ENCODE measurements at regions not wholly inside any gene's neighbourhood (a gene's known extent, or its start where the extent isn't known, plus 50 kb on each side); places are given as distances from the start of the nearest gene placed in this dataset.

DNA sequence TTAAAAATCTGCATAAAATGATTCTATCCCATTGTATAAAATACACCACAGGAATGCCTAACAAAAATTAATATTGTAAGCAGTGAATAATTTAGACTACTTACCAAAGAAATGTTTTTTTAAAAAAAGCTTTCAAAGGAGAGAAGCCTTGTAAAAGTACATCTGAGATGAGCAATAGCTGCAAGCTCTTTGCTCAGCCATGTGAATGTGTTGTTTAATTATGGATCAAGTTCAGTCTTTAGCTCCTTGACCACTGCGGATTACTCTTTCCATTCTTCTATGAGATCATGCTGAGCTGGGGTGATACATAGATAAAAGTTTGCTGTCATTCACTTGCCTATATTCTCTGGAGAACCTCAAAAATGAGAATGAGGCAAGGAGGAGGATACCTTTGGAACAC, 782.4 kb upstream of the ZNF608 start:
- H3K4me3 ChIP-seq (ENCODE audit: low read depth, low read length): no peak overlapping the region
- no peak for DNase-seq (ENCODE audit: low read depth)
- TF ChIP-seq, protein P1, sequence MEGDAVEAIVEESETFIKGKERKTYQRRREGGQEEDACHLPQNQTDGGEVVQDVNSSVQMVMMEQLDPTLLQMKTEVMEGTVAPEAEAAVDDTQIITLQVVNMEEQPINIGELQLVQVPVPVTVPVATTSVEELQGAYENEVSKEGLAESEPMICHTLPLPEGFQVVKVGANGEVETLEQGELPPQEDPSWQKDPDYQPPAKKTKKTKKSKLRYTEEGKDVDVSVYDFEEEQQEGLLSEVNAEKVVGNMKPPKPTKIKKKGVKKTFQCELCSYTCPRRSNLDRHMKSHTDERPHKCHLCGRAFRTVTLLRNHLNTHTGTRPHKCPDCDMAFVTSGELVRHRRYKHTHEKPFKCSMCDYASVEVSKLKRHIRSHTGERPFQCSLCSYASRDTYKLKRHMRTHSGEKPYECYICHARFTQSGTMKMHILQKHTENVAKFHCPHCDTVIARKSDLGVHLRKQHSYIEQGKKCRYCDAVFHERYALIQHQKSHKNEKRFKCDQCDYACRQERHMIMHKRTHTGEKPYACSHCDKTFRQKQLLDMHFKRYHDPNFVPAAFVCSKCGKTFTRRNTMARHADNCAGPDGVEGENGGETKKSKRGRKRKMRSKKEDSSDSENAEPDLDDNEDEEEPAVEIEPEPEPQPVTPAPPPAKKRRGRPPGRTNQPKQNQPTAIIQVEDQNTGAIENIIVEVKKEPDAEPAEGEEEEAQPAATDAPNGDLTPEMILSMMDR (IDR thresholded peaks at IDR 0.05; ENCODE audit: control insufficient read depth, extremely low read depth, insufficient read depth): no peak

DNA sequence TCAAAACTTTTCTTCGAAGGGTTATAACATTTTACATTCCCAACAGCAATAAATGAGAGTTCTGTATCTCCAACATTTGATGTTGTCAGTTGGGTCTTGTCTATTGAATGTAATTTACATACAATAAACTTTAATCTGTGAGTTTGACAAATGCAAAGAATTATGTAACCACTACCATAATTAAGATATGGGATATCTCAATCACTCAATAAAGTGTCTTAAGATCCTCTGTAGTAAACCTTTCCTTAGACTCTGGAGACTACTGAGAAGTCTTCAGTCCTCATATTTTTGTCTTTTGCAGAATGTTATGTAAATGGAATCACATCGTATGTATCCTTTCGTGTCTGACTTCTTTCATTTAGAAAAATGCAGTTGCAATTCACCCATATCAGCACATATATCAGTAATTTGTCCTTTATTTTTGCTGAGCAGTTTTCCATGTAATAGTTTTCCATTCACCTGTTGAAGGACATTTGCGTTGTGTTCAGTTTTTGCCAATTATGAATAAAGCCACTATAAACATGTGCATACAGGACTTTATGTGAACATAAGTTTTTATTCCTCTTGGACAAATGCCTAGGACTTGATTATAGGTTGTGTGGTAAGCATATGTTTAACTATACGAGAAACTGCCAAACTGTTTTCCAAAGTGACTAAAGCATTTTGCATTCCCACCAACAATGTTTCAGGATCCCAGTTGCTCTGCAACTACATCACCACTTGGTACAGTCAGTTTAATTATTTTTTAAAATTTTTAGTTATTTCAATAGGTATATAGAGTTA, 784.6 kb upstream of the ZNF608 start:
- TF ChIP-seq, protein P1 (IDR thresholded peaks at IDR 0.05; ENCODE audit: control insufficient read depth, extremely low read depth, insufficient read depth): no peak

DNA sequence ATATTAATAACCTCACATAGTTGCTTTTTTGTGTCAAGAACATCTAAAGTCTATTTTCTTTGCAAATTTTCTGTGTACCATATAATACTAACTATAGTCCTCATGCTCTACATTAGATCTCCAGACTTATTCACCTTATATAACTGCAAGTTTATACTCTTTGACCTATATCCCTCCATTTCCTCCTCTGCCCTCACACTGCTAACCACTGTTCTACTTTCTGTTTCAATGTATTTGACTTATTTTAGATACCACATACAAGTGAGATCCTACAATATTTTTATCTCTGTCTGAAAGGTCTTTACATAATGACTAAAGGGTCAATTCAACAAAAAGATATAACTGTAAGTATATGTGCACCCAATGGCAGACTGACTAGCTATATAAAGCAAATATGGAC, 789.7 kb upstream of the ZNF608 start:
- H3K4me3 ChIP-seq (ENCODE audit: low read depth, low read length): no peak overlapping the region
- DNase-seq (ENCODE audit: low read depth): no peak
- TF ChIP-seq, protein P1 (IDR thresholded peaks at IDR 0.05; ENCODE audit: control insufficient read depth, extremely low read depth, insufficient read depth): no peak

More for the DNA sequence above, 784.6 kb upstream of the ZNF608 start:
- no peak overlapping the region for H3K4me3 ChIP-seq (ENCODE audit: low read depth, low read length)
- peak; percentile 76 for DNase-seq (ENCODE audit: low read depth)

DNA sequence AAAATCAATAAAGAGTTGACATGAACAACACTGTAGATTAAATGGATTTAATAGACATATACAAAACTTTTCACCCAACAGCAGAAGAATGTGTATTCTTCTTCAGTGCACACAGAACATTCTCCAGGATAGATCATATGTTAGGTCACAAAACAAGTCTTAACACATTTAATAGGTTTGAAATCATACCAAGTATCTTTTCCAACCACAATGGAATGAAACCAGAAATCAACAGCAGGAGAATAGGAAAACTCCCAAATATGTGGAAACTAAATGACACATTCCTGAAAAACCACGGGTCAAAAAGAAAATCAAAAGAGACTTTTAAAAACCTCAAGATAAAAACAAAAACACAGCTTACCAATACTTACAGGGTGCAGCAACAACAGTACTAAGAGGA, 790.1 kb upstream of the ZNF608 start:
- H3K4me3 ChIP-seq (ENCODE audit: low read depth, low read length): no peak overlapping the region
- no peak for DNase-seq (ENCODE audit: low read depth)
- TF ChIP-seq, protein P1 (IDR thresholded peaks at IDR 0.05; ENCODE audit: control insufficient read depth, extremely low read depth, insufficient read depth): no peak

DNA sequence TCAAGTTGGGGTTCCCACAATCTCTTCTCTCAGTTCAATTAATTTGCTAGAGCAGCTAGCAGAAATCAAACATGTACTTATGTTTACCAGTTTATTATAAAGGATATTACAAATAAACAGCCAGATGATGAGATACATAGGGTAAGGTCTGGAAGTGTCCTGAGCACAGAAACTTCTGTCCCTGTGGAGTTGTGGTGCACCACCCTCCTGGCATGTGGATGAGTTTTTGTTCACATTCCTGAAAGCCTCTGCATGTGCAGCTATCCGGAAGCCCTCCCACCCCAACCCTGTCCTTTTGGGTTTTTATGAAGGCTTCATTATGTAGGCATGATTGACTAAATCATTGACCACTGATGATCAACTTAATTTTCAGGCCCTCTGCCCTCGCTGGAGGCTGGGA, 791.2 kb upstream of the ZNF608 start:
- DNase-seq (ENCODE audit: low read depth): no peak
- no peak overlapping the region for H3K4me3 ChIP-seq (ENCODE audit: low read depth, low read length)
- TF ChIP-seq, protein P1 (IDR thresholded peaks at IDR 0.05; ENCODE audit: control insufficient read depth, extremely low read depth, insufficient read depth): no peak

DNA sequence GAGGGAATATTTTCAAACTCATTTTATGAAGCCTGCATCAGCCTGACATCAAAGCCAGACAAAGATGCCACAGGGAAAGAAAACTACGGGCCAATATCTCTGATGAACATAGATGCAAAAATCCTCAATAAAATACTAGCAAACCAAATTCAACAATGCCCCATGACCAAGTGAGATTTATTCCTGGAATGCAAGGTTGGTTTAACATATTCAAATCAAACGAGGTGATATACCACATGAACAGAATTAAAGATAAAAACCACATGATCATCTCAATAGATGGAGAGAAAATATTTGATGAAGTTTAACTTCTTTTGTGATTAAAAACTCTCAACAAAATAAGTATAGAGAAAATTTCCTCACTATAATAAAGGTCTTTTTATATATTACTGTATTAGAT, 792.0 kb upstream of the ZNF608 start:
- H3K4me3 ChIP-seq (ENCODE audit: low read depth, low read length): no peak overlapping the region
- TF ChIP-seq, protein P1 (IDR thresholded peaks at IDR 0.05; ENCODE audit: control insufficient read depth, extremely low read depth, insufficient read depth): no peak
- DNase-seq (ENCODE audit: low read depth): no peak

DNA sequence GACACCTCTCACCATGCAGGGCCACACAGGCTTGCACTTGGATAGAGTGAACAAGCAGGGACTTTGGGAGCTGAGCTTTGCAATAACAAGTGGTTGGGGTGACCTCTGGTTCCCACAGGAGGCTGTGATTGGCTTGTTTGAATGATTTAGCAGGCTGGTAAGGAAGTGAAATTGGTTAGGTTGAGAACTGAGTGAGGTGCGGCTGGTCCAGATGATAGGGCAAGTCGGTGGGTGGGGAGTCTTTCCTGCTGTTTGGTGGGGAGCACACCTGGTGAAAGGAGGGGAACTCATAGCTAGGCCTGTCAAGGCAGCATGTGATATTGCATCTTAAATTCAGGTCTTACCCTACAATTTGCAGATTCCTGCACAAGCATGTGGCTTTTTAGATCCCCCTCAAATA, 794.6 kb upstream of the ZNF608 start:
- H3K4me3 ChIP-seq (ENCODE audit: low read depth, low read length): no peak overlapping the region
- TF ChIP-seq, protein P1 (IDR thresholded peaks at IDR 0.05; ENCODE audit: control insufficient read depth, extremely low read depth, insufficient read depth): no peak
- no peak for DNase-seq (ENCODE audit: low read depth)

Measured in LNCaP clone FGC (cell line).